Gastrocnemius medialis (tissue), 4 donors: ENCODE measurements at regions not wholly inside any gene's neighbourhood (a gene's known extent, or its start where the extent isn't known, plus 50 kb on each side); places are given as distances from the start of the nearest gene placed in this dataset.

Experiments
- POLR2A ChIP-seq, 2 donors: fragments of 450-650 bp; IDR thresholded peaks; one replicate each; pipeline ENCODE4 v1.6.1; 2017; ENCODE audit warnings: antibody characterized with exemption in 2 of 2, mild to moderate bottlenecking in 2 of 2, moderate library complexity in 2 of 2
- TF ChIP-seq, protein P1 (sequence below), 5 experiments: fragments of 450-650 bp in 3 of 5; fragments of 200-600 bp in 2 of 5; sonication (generic) in 2 of 5; IDR thresholded peaks in 4 of 5; conservative IDR thresholded peaks in 1 of 5; 1 replicate in 4 of 5; 2 replicates in 1 of 5; pipeline ENCODE4 v1.5.1; 2016 to 2019; ENCODE audit warnings: antibody characterized with exemption in 5 of 5, mild to moderate bottlenecking in 3 of 5, moderate library complexity in 3 of 5

GRCh38 chr19:31706691-31707620, 357.7 kb upstream of the TSHZ3 start:
- no peak for TF ChIP-seq POLR2A (IDR thresholded peaks at IDR 0.05)
- TF ChIP-seq, protein P1, sequence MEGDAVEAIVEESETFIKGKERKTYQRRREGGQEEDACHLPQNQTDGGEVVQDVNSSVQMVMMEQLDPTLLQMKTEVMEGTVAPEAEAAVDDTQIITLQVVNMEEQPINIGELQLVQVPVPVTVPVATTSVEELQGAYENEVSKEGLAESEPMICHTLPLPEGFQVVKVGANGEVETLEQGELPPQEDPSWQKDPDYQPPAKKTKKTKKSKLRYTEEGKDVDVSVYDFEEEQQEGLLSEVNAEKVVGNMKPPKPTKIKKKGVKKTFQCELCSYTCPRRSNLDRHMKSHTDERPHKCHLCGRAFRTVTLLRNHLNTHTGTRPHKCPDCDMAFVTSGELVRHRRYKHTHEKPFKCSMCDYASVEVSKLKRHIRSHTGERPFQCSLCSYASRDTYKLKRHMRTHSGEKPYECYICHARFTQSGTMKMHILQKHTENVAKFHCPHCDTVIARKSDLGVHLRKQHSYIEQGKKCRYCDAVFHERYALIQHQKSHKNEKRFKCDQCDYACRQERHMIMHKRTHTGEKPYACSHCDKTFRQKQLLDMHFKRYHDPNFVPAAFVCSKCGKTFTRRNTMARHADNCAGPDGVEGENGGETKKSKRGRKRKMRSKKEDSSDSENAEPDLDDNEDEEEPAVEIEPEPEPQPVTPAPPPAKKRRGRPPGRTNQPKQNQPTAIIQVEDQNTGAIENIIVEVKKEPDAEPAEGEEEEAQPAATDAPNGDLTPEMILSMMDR (IDR thresholded peaks at IDR 0.05 in 4 of 5, conservative IDR thresholded peaks at IDR 0.05 in 1 of 5) = no peak
